MM.1S (cell line): ENCODE measurements at regions not wholly inside any gene's neighbourhood (a gene's known extent, or its start where the extent isn't known, plus 50 kb on each side); places are given as distances from the start of the nearest gene placed in this dataset.

Experiments
- EZH2 ChIP-seq: fragments of 300-600 bp; sonication (generic); optimal IDR thresholded peaks from 2 replicates; pipeline ENCODE3; 2017; ENCODE audit warnings: low read depth, mild to moderate bottlenecking, antibody characterized with exemption, low read length, mixed read lengths
- TF ChIP-seq, protein P1 (sequence below): fragments of 300-600 bp; sonication (generic); IDR thresholded peaks from 2 replicates; pipeline ENCODE4 v1.5.1; 2016; ENCODE audit warnings: antibody characterized with exemption, low read length, mixed read lengths

DNA sequence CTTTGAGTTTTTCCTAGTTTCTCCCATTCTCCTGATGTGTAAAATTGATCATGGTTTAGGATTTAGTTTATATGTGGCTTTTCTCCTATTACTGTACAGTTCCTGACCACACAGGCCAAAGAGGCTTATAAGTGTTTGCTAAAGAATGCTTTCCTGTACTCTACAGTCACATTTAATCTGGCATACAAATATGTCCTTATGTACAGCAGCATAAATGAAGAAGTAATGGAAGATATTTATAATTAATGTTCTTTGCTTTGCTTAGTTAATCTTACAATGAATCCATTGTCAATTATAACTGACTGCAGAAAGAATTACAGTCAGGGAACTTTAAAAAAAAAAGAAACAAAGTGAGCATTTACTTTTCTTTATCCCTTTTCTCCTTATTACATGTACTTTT is 293.9 kb downstream of the KCNC2 start:
- TF ChIP-seq, protein P1, sequence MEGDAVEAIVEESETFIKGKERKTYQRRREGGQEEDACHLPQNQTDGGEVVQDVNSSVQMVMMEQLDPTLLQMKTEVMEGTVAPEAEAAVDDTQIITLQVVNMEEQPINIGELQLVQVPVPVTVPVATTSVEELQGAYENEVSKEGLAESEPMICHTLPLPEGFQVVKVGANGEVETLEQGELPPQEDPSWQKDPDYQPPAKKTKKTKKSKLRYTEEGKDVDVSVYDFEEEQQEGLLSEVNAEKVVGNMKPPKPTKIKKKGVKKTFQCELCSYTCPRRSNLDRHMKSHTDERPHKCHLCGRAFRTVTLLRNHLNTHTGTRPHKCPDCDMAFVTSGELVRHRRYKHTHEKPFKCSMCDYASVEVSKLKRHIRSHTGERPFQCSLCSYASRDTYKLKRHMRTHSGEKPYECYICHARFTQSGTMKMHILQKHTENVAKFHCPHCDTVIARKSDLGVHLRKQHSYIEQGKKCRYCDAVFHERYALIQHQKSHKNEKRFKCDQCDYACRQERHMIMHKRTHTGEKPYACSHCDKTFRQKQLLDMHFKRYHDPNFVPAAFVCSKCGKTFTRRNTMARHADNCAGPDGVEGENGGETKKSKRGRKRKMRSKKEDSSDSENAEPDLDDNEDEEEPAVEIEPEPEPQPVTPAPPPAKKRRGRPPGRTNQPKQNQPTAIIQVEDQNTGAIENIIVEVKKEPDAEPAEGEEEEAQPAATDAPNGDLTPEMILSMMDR, result no peak
- TF ChIP-seq EZH2, result no peak
